Karpas-422 (cell line): ENCODE measurements at regions not wholly inside any gene's neighbourhood (a gene's known extent, or its start where the extent isn't known, plus 50 kb on each side); places are given as distances from the start of the nearest gene placed in this dataset.

Source experiments
- DNase-seq: peaks from one replicate; pipeline ENCODE4 v3.0.0-alpha.2; 2015
- H2AFZ ChIP-seq: fragments of 200-600 bp; sonication (generic); 2 replicates; pipeline ENCODE4 v1.6.1; 2014; ENCODE audit warnings: antibody characterized with exemption, low read length, mixed read lengths
- H3K27ac ChIP-seq: fragments of 200-600 bp; sonication (generic); 2 replicates; pipeline ENCODE4 v1.5.1; 2014; ENCODE audit warnings: mild to moderate bottlenecking, low read length, moderate library complexity
- H3K27me3 ChIP-seq: fragments of 200-600 bp; sonication (generic); 2 replicates; pipeline ENCODE4 v1.6.1; 2014; ENCODE audit warnings: low read length, mixed read lengths
- H3K36me3 ChIP-seq: fragments of 200-600 bp; sonication (generic); 2 replicates; pipeline ENCODE4 v1.6.1; 2014; ENCODE audit warnings: low read length, mixed read lengths; ENCODE audit not compliant: insufficient read depth
- H3K4me1 ChIP-seq: fragments of 200-600 bp; sonication (generic); 2 replicates; pipeline ENCODE4 v1.6.1; 2014; ENCODE audit warnings: mild to moderate bottlenecking, low read length, mixed read lengths
- H3K4me2 ChIP-seq: fragments of 200-600 bp; sonication (generic); 2 replicates; pipeline ENCODE4 v1.6.1; 2014; ENCODE audit warnings: low read length, low read depth, mild to moderate bottlenecking; ENCODE audit not compliant: poor library complexity, severe bottlenecking
- H3K4me3 ChIP-seq: fragments of 200-600 bp; sonication (generic); 2 replicates; pipeline ENCODE4 v1.5.1; 2014; ENCODE audit warnings: mild to moderate bottlenecking, antibody characterized with exemption, low read length, mixed read lengths
- H3K79me2 ChIP-seq: fragments of 200-600 bp; sonication (generic); 2 replicates; pipeline ENCODE4 v1.6.1; 2014; ENCODE audit warnings: mild to moderate bottlenecking, low read length, mixed read lengths
- H3K9ac ChIP-seq: fragments of 200-600 bp; sonication (generic); 2 replicates; pipeline ENCODE4 v1.6.0; 2014; ENCODE audit warnings: low read length
- H3K9me2 ChIP-seq: fragments of 200-600 bp; sonication (generic), shearing (Covaris generic); replicated peaks from 2 replicates; pipeline ENCODE4 v1.6.0; 2014; ENCODE audit warnings: mild to moderate bottlenecking, low read length, moderate library complexity; ENCODE audit not compliant: insufficient read depth
- H3K9me3 ChIP-seq: fragments of 300-700, 200-600 bp; sonication (generic); 2 replicates; pipeline ENCODE4 v1.6.1; 2014; ENCODE audit warnings: low read length, mixed read lengths
- H4K20me1 ChIP-seq: fragments of 200-600 bp; sonication (generic); 2 replicates; pipeline ENCODE4 v1.6.1; 2014; ENCODE audit warnings: mild to moderate bottlenecking, antibody characterized with exemption, low read length, low read depth; ENCODE audit not compliant: insufficient read depth

- Histone ChIP-seq H3K9ac (no peak overlapping the region), H3K4me2 (no peak overlapping the region), H3K79me2 (no peaks in the 10 kb centered on the region), H3K4me3 (no peak overlapping the region), H3K9me2 (no peaks in the 10 kb centered on the region), H3K27me3 (no peaks in the 10 kb centered on the region), H4K20me1 (0 out of 2 replicates have a peak, but pooled peaks cover 2% of the 10 kb centered on the region), H2AFZ (no peak overlapping the region), H3K27ac (no peak overlapping the region), H3K36me3 (no peaks in the 10 kb centered on the region), H3K4me1 (peaks cover 19% of the 10 kb centered on the region), H3K9me3 (no peaks in the 10 kb centered on the region)
- DNase-seq, result peak; percentile 54
These were observed 287.4 kb downstream of the SEC14L1 start for GRCh38 chr17:77428020-77428748.

GRCh38 chr17:77428749-77429368 is 288.1 kb downstream of the SEC14L1 start:
- Histone ChIP-seq H3K36me3 (no peaks in the 10 kb centered on the region), H3K9ac (no peak overlapping the region), H3K79me2 (no peaks in the 10 kb centered on the region), H3K9me3 (no peaks in the 10 kb centered on the region), H3K27me3 (no peaks in the 10 kb centered on the region), H2AFZ (no peak overlapping the region), H3K4me3 (no peak overlapping the region), H3K9me2 (no peaks in the 10 kb centered on the region), H3K27ac (no peak overlapping the region), H3K4me1 (peaks cover 19% of the 10 kb centered on the region), H3K4me2 (no peak overlapping the region), H4K20me1 (0 out of 2 replicates have a peak, but pooled peaks cover 2% of the 10 kb centered on the region)
- DNase-seq, result no peak

- no peak overlapping the region for H3K9ac ChIP-seq
- no peak for DNase-seq
- peaks cover 19% of the 10 kb centered on the region for H3K4me1 ChIP-seq
- H3K9me3 ChIP-seq, result no peaks in the 10 kb centered on the region
- no peak overlapping the region for H3K27ac ChIP-seq
- no peaks in the 10 kb centered on the region for H3K79me2 ChIP-seq
- no peaks in the 10 kb centered on the region for H3K9me2 ChIP-seq
- H3K4me2 ChIP-seq, result no peak overlapping the region
- H3K36me3 ChIP-seq, result no peaks in the 10 kb centered on the region
- H3K4me3 ChIP-seq, result no peak overlapping the region
- no peak overlapping the region for H2AFZ ChIP-seq
- 0 out of 2 replicates have a peak, but pooled peaks cover 2% of the 10 kb centered on the region for H4K20me1 ChIP-seq
- no peaks in the 10 kb centered on the region for H3K27me3 ChIP-seq
These were observed 288.7 kb downstream of the SEC14L1 start for GRCh38 chr17:77429369-77429968.

GRCh38 chr17:77429969-77430752 is 289.4 kb downstream of the SEC14L1 start:
- DNase-seq, result peak; percentile 95
- H2AFZ ChIP-seq, result no peak overlapping the region
- H3K27me3 ChIP-seq, result no peaks in the 10 kb centered on the region
- no peaks in the 10 kb centered on the region for H3K9me3 ChIP-seq
- no peaks in the 10 kb centered on the region for H3K36me3 ChIP-seq
- H3K4me1 ChIP-seq, result peaks cover 19% of the 10 kb centered on the region
- no peaks in the 10 kb centered on the region for H3K79me2 ChIP-seq
- 0 out of 2 replicates have a peak, but pooled peaks cover 2% of the 10 kb centered on the region for H4K20me1 ChIP-seq
- no peaks in the 10 kb centered on the region for H3K9me2 ChIP-seq
- H3K9ac ChIP-seq, result no peak overlapping the region
- H3K27ac ChIP-seq, result no peak overlapping the region
- no peak overlapping the region for H3K4me2 ChIP-seq
- no peak overlapping the region for H3K4me3 ChIP-seq

- H3K27me3 ChIP-seq, result no peaks in the 10 kb centered on the region
- no peak overlapping the region for H3K4me2 ChIP-seq
- DNase-seq, result no peak
- no peak overlapping the region for H3K4me3 ChIP-seq
- H3K36me3 ChIP-seq, result no peaks in the 10 kb centered on the region
- no peaks in the 10 kb centered on the region for H3K9me2 ChIP-seq
- H3K4me1 ChIP-seq, result peaks cover 23% of the 10 kb centered on the region
- H3K9me3 ChIP-seq, result no peaks in the 10 kb centered on the region
- H3K27ac ChIP-seq, result no peak overlapping the region
- H3K9ac ChIP-seq, result no peak overlapping the region
- H4K20me1 ChIP-seq, result 0 out of 2 replicates have a peak, but pooled peaks cover 2% of the 10 kb centered on the region
- H2AFZ ChIP-seq, result no peak overlapping the region
- no peaks in the 10 kb centered on the region for H3K79me2 ChIP-seq
These were observed 291.4 kb downstream of the SEC14L1 start for GRCh38 chr17:77432034-77432661.

GRCh38 chr17:77432742-77433141 is 292.0 kb downstream of the SEC14L1 start:
- no peak overlapping the region for H3K4me3 ChIP-seq
- H3K9me2 ChIP-seq, result no peaks in the 10 kb centered on the region
- no peaks in the 10 kb centered on the region for H3K36me3 ChIP-seq
- H3K27me3 ChIP-seq, result no peaks in the 10 kb centered on the region
- H3K4me1 ChIP-seq, result peaks cover 29% of the 10 kb centered on the region
- H3K4me2 ChIP-seq, result no peak overlapping the region
- H4K20me1 ChIP-seq, result 0 out of 2 replicates have a peak, but pooled peaks cover 2% of the 10 kb centered on the region
- no peaks in the 10 kb centered on the region for H3K79me2 ChIP-seq
- H3K27ac ChIP-seq, result no peak overlapping the region
- H3K9me3 ChIP-seq, result no peaks in the 10 kb centered on the region
- no peak overlapping the region for H2AFZ ChIP-seq
- H3K9ac ChIP-seq, result no peak overlapping the region
- no peak for DNase-seq

GRCh38 chr17:77433385-77434135 is 292.8 kb downstream of the SEC14L1 start:
- Histone ChIP-seq H3K4me1 (peaks cover 32% of the 10 kb centered on the region), H3K27me3 (no peaks in the 10 kb centered on the region), H3K9me3 (no peaks in the 10 kb centered on the region), H3K36me3 (no peaks in the 10 kb centered on the region), H3K9me2 (no peaks in the 10 kb centered on the region), H3K4me2 (no peak overlapping the region), H4K20me1 (no peaks in the 10 kb centered on the region), H3K9ac (no peak overlapping the region), H3K4me3 (no peak overlapping the region), H3K79me2 (no peaks in the 10 kb centered on the region), H3K27ac (no peak overlapping the region), H2AFZ (no peak overlapping the region)
- DNase-seq, result no peak
